H9 (cell line): ENCODE measurements at regions not wholly inside any gene's neighbourhood (a gene's known extent, or its start where the extent isn't known, plus 50 kb on each side); places are given as distances from the start of the nearest gene placed in this dataset.
A peak's percentile ranks its signal among the peaks of the same experiment; 100 is the strongest.
"Not testable (repeated sequence)": the region's sequence is repeated elsewhere in the genome, so short reads cannot be mapped to it uniquely, and the experiment has no call there.

Experiments used
- DNase-seq: peaks from one replicate; pipeline ENCODE4 v3.0.0-alpha.2; 2017
- H2AFZ ChIP-seq: one replicate; pipeline ENCODE4 v1.6.1; 2013; ENCODE audit warnings: mild to moderate bottlenecking, low read length, control low read depth, moderate library complexity
- H2AK5ac ChIP-seq: 2 replicates; pipeline ENCODE4 v1.6.1; 2013; ENCODE audit warnings: low read length, control low read depth, mixed read lengths; ENCODE audit not compliant: insufficient read length
- H2BK120ac ChIP-seq: one replicate; pipeline ENCODE4 v1.6.1; 2013; ENCODE audit warnings: low read depth, mild to moderate bottlenecking, low read length, control low read depth, inconsistent platforms; ENCODE audit not compliant: poor library complexity, severe bottlenecking
- H2BK12ac ChIP-seq: 2 replicates; pipeline ENCODE4 v1.6.1; 2013; ENCODE audit warnings: low read length, control low read depth, mixed read lengths, low read depth; ENCODE audit not compliant: insufficient read length
- H2BK15ac ChIP-seq: 2 replicates; pipeline ENCODE4 v1.6.1; 2013; ENCODE audit warnings: low read depth, low read length, control low read depth
- H2BK20ac ChIP-seq: one replicate; pipeline ENCODE4 v1.6.1; 2013; ENCODE audit warnings: low read depth, mild to moderate bottlenecking, low read length, control low read depth, inconsistent platforms; ENCODE audit not compliant: poor library complexity, severe bottlenecking
- H2BK5ac ChIP-seq: 2 replicates; pipeline ENCODE4 v1.6.1; 2013; ENCODE audit warnings: low read length, control low read depth, mixed read lengths; ENCODE audit not compliant: insufficient read length
- H3K14ac ChIP-seq: 2 replicates; pipeline ENCODE4 v1.6.1; 2013; ENCODE audit warnings: low read length, control low read depth; ENCODE audit not compliant: insufficient read depth
- H3K18ac ChIP-seq: 2 replicates; pipeline ENCODE4 v1.6.1; 2013; ENCODE audit warnings: low read depth, mild to moderate bottlenecking, mixed read lengths, low read length, control low read depth; ENCODE audit not compliant: insufficient read length
- H3K23ac ChIP-seq: 2 replicates; pipeline ENCODE4 v1.6.1; 2013; ENCODE audit warnings: low read length, control low read depth, mixed read lengths, low read depth; ENCODE audit not compliant: insufficient read length
- H3K23me2 ChIP-seq: 2 replicates; pipeline ENCODE4 v1.6.1; 2013; ENCODE audit warnings: low read depth, mild to moderate bottlenecking, mixed read lengths, low read length, control low read depth; ENCODE audit not compliant: insufficient read length, poor library complexity, severe bottlenecking
- H3K27ac ChIP-seq: 2 replicates; pipeline ENCODE4 v1.5.1; 2013; ENCODE audit warnings: low read length, control low read depth, mixed read lengths, low read depth; ENCODE audit not compliant: insufficient read length
- H3K27me3 ChIP-seq: 2 replicates; pipeline ENCODE4 v1.6.1; 2013; ENCODE audit warnings: low read length, control low read depth, inconsistent platforms; ENCODE audit not compliant: insufficient read depth
- H3K4ac ChIP-seq: 2 replicates; pipeline ENCODE4 v1.6.1; 2013; ENCODE audit warnings: low read depth, mild to moderate bottlenecking, control low read depth, inconsistent platforms, low read length, moderate library complexity
- H3K4me1 ChIP-seq: 2 replicates; pipeline ENCODE4 v1.6.1; 2013; ENCODE audit warnings: low read length, control low read depth, inconsistent platforms; ENCODE audit not compliant: insufficient read depth
- H3K4me2 ChIP-seq: 2 replicates; pipeline ENCODE4 v1.6.1; 2013; ENCODE audit warnings: low read length, control low read depth, mixed read lengths; ENCODE audit not compliant: insufficient read length, insufficient read depth
- H3K56ac ChIP-seq: 2 replicates; pipeline ENCODE4 v1.6.1; 2013; ENCODE audit warnings: low read depth, mild to moderate bottlenecking, mixed read lengths, low read length, control low read depth; ENCODE audit not compliant: insufficient read length
- H3K79me1 ChIP-seq: 2 replicates; pipeline ENCODE4 v1.6.1; 2013; ENCODE audit warnings: low read depth, mild to moderate bottlenecking, moderate library complexity, low read length, control low read depth, inconsistent platforms; ENCODE audit not compliant: insufficient read depth, poor library complexity, severe bottlenecking
- H3K79me2 ChIP-seq: 2 replicates; pipeline ENCODE4 v1.6.1; 2013; ENCODE audit warnings: low read length, control low read depth, inconsistent platforms; ENCODE audit not compliant: insufficient read depth
- H3K9ac ChIP-seq: 2 replicates; pipeline ENCODE4 v1.6.1; 2013; ENCODE audit warnings: low read length, control low read depth, mixed read lengths; ENCODE audit not compliant: insufficient read length; ENCODE audit errors: extremely low read depth
- H3K9me3 ChIP-seq: one replicate; pipeline ENCODE4 v1.6.1; 2013; ENCODE audit warnings: low read depth, low read length, inconsistent platforms; ENCODE audit not compliant: control insufficient read depth
- H3T11ph ChIP-seq: one replicate; pipeline ENCODE4 v1.6.1; 2013; ENCODE audit warnings: mild to moderate bottlenecking, low read length, control low read depth, inconsistent platforms
- H4K20me1 ChIP-seq: one replicate; pipeline ENCODE4 v1.6.1; 2013; ENCODE audit not compliant: control insufficient read depth, insufficient read length, insufficient read depth
- H4K5ac ChIP-seq: 2 replicates; pipeline ENCODE4 v1.6.1; 2013; ENCODE audit warnings: low read depth, mild to moderate bottlenecking, mixed read lengths, low read length, control low read depth; ENCODE audit not compliant: insufficient read length
- H4K8ac ChIP-seq: replicated peaks from 2 replicates; pipeline ENCODE4 v1.6.1; 2013; ENCODE audit warnings: low read length, control low read depth, mixed read lengths, low read depth; ENCODE audit not compliant: insufficient read length
- H4K91ac ChIP-seq: 2 replicates; pipeline ENCODE4 v1.6.1; 2013; ENCODE audit warnings: low read depth, mild to moderate bottlenecking, moderate library complexity, mixed read lengths, low read length, control low read depth; ENCODE audit not compliant: insufficient read length
- H3K27ac Mint-ChIP-seq, 3 experiments: 2 replicates in 2 of 3; 3 replicates in 1 of 3; pipeline ENCODE4 v1.8.0; 2020 to 2021; ENCODE audit warnings: mixed read lengths in 3 of 3, mild to moderate bottlenecking in 1 of 3, moderate library complexity in 1 of 3
- H3K27me3 Mint-ChIP-seq: 2 replicates; pipeline ENCODE4 v1.8.0; 2021; ENCODE audit warnings: low read depth, mild to moderate bottlenecking, moderate library complexity, mixed read lengths
- H3K36me3 Mint-ChIP-seq, 3 experiments: 2 replicates in 2 of 3; 3 replicates in 1 of 3; pipeline ENCODE4 v1.8.0; 2020 to 2021; ENCODE audit warnings: low read depth in 3 of 3, mixed read lengths in 3 of 3; ENCODE audit not compliant: insufficient read depth in 1 of 3
- H3K4me1 Mint-ChIP-seq, 2 experiments: 2 replicates each; pipeline ENCODE4 v1.8.0; 2020; ENCODE audit warnings: mixed read lengths in 2 of 2
- H3K4me3 Mint-ChIP-seq, 2 experiments: 2 replicates in 1 of 2; 3 replicates in 1 of 2; pipeline ENCODE4 v1.8.0; 2020 to 2021; ENCODE audit warnings: mild to moderate bottlenecking in 2 of 2, mixed read lengths in 2 of 2, moderate library complexity in 1 of 2
- H3K9me3 Mint-ChIP-seq, 2 experiments: 2 replicates in 1 of 2; 3 replicates in 1 of 2; pipeline ENCODE4 v1.8.0; 2020; ENCODE audit warnings: mild to moderate bottlenecking in 2 of 2, mixed read lengths in 2 of 2, moderate library complexity in 1 of 2
- WGBS: extraction: QIAGEN DNeasy Blood & Tissue Kit; methylation state at CpG from one replicate; pipeline ENCODE4 v1.1.7; 2013; ENCODE audit warnings: missing lambda C conversion rate, low lambda C conversion rate, mixed read lengths; ENCODE audit not compliant: insufficient read length; ENCODE audit errors: extremely low coverage; 5-methylcytosine and 5-hydroxymethylcytosine counted together
- TF ChIP-seq, protein P1 (sequence below): fragments of 200-600 bp; sonication (generic); conservative IDR thresholded peaks from 3 replicates; pipeline ENCODE4 v1.8.0; 2021; ENCODE audit warnings: antibody characterized with exemption, mild to moderate bottlenecking

DNA sequence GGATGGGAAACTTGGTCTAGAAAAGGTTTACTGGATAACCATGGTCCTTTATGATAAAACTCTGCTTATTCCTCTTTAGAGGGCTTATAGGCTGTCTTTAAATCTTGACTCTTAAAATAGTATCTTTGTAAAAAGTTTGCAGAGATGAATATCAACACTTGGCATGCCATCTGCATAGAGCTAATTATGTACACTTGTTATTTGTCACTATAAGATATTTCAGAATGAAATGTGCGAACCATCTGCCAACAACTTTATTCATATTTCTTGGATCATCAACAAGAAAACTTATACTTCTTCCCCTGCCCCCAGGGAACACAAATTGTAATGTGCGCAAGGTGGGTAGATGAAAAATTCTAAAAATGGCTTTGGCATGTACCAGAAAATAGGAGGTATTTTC lies 653.0 kb upstream of the CHAC2 start:
- whole genome bisulfite sequencing, result no CpG with 5 or more reads among the region's 2 CpGs
- H3K4me2 ChIP-seq, result no peak overlapping the region
- H3K79me1 ChIP-seq, result no peaks in the 10 kb centered on the region
- H3K23me2 ChIP-seq, result no peaks in the 10 kb centered on the region
- H3K9ac ChIP-seq, result no peak overlapping the region
- H2BK5ac ChIP-seq, result no peak overlapping the region
- no peak overlapping the region for H3K4ac ChIP-seq
- no peak overlapping the region for H2BK20ac ChIP-seq
- no peak overlapping the region for H2BK120ac ChIP-seq
- no peaks in the 10 kb centered on the region for H3K27me3 Mint-ChIP-seq
- H3K23ac ChIP-seq, result no peak overlapping the region
- H4K5ac ChIP-seq, result no peak overlapping the region
- no peaks in the 10 kb centered on the region; the same call in 1 of the 2 replicates for H3K4me1 ChIP-seq
- H3K18ac ChIP-seq, result no peak overlapping the region
- no peak overlapping the region for H2AK5ac ChIP-seq
- H3K36me3 Mint-ChIP-seq, result peaks cover 0 to 1% (median 0%) of the 10 kb centered on the region in 3 experiments; a peak in 1 of 7 replicates
- no peak overlapping the region for H3K56ac ChIP-seq
- no peak overlapping the region for H2BK12ac ChIP-seq
- no peak overlapping the region for H4K8ac ChIP-seq
- no peak overlapping the region for H3K27ac Mint-ChIP-seq
- H3K79me2 ChIP-seq, result no peaks in the 10 kb centered on the region
- no peak overlapping the region for H4K91ac ChIP-seq
- DNase-seq, result no peak
- H3K27me3 ChIP-seq, result no peaks in the 10 kb centered on the region
- H3K4me3 Mint-ChIP-seq, result no peak overlapping the region
- no peak overlapping the region for H3K27ac ChIP-seq
- TF ChIP-seq, protein P1, sequence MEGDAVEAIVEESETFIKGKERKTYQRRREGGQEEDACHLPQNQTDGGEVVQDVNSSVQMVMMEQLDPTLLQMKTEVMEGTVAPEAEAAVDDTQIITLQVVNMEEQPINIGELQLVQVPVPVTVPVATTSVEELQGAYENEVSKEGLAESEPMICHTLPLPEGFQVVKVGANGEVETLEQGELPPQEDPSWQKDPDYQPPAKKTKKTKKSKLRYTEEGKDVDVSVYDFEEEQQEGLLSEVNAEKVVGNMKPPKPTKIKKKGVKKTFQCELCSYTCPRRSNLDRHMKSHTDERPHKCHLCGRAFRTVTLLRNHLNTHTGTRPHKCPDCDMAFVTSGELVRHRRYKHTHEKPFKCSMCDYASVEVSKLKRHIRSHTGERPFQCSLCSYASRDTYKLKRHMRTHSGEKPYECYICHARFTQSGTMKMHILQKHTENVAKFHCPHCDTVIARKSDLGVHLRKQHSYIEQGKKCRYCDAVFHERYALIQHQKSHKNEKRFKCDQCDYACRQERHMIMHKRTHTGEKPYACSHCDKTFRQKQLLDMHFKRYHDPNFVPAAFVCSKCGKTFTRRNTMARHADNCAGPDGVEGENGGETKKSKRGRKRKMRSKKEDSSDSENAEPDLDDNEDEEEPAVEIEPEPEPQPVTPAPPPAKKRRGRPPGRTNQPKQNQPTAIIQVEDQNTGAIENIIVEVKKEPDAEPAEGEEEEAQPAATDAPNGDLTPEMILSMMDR, result no peak
- H4K20me1 ChIP-seq, result no peaks in the 10 kb centered on the region
- peaks cover 46 to 56% of the 10 kb centered on the region in 2 experiments for H3K4me1 Mint-ChIP-seq
- no peak overlapping the region for H3K14ac ChIP-seq
- no peak overlapping the region for H2BK15ac ChIP-seq
- no peaks in the 10 kb centered on the region for H3K9me3 ChIP-seq
- no peak overlapping the region for H2AFZ ChIP-seq
- H3T11ph ChIP-seq, result no peak overlapping the region
- no peaks in the 10 kb centered on the region for H3K9me3 Mint-ChIP-seq

DNA sequence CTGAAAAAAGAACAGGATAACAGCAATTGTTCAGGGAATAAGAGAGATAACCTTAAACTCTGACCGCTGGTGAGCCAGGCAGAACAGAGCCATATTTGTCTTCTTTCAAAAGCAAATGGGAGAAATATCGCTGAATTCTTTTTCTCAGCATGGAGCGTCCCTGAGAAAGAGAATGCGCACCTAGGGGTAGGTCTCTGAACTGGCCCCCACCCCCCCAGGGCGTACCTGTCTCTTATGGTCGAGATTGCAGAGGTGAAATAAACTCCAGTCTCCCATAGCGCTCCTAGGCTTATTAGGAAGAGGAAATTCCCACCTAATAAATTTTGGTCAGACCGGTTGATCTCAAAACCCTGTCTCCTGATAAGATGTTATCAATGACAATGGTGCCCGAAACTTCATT lies 655.2 kb upstream of the CHAC2 start:
- not testable (repeated sequence) for H3K27me3 Mint-ChIP-seq, H4K20me1 ChIP-seq, H3K56ac ChIP-seq, H4K8ac ChIP-seq, H4K5ac ChIP-seq, H4K91ac ChIP-seq, H3K23ac ChIP-seq, H2BK12ac ChIP-seq, H3T11ph ChIP-seq, H3K4me2 ChIP-seq, H3K4me1 ChIP-seq, H3K27me3 ChIP-seq, DNase-seq, H2BK120ac ChIP-seq, H3K79me1 ChIP-seq, H3K79me2 ChIP-seq, H3K27ac ChIP-seq, H2BK20ac ChIP-seq, H3K9me3 Mint-ChIP-seq, H3K4ac ChIP-seq, H3K18ac ChIP-seq, H3K9me3 ChIP-seq, H3K36me3 Mint-ChIP-seq, H3K9ac ChIP-seq, H2AK5ac ChIP-seq, H2AFZ ChIP-seq, H2BK5ac ChIP-seq, H3K23me2 ChIP-seq, H3K14ac ChIP-seq, H2BK15ac ChIP-seq
- Mint-ChIP-seq H3K4me1 (peaks cover 46 to 56% of the 10 kb centered on the region in 2 experiments), H3K27ac (peak overlapping the region in 2 of 3 experiments; percentile 68 to 89; a peak in 4 of 7 replicates), H3K4me3 (peak overlapping the region; percentile 46 to 72)
- WGBS, result no CpG with 5 or more reads among the region's 9 CpGs
